Right renal pelvis (tissue), 4 donors: ENCODE measurements at regions not wholly inside any gene's neighbourhood (a gene's known extent, or its start where the extent isn't known, plus 50 kb on each side); places are given as distances from the start of the nearest gene placed in this dataset.

Experiments
- DNase-seq, 4 donors: peaks; one replicate each; pipeline ENCODE4 v3.0.0-alpha.2; 2013; ENCODE audit warnings: low read depth in 4 of 4, low spot score in 3 of 4, missing footprints in 1 of 4

DNA sequence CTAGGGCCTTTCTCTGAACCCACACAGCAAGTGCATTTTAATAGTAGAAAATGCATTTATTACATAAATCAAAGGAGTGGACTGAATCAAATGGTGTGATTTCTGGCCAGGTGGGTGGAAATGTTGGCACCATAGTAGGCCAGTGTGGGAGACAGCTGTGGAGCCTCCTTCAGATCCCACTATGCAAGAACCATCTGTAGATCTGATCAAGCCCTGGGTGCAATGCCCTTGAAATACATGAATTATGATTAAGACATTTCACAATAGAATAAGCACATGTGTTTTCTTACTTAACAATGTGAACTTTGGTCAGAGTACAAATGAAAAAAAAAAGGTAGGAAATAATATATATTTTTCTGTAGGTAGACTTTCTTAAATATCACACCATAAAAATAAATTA lies 204.3 kb downstream of the PCDH7 start:
- DNase-seq = no peak

DNA sequence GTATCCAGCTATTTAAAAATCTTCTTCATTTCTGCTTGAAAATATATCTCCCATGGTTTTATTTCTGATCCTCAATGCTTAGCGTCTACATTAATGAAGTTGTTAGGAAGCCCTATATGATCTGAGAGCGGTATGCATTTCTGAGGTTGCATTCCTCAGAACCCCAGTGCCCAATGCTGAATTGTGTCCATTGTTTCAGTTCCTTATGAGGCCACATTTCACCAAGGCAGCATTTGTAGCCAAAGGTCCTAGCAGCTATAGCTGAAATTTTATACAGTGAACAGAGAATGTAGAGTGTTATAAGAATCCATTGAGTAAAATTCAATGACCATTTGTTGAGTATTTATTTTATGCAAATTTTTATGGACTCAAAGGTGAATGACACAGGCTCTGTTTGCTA lies 209.5 kb downstream of the PCDH7 start:
- no peak for DNase-seq

DNA sequence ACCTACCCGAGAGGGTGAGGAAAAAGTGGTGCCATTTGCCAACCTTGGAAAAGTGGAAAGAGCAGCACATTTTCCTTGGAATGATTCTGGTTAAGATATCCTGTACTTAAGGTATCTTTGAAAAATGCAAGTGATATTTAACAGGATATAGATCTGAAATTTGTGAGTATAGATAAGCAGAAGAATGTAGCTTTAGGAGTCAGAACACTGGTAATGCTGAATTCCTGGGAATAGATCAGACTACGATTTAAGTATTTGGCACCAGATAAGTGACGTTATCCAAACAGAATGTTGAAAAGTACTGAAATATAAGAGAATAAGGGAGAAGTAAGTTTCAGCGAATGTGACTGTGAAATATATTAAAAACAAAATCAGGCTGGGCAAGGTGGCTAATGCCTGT lies 210.1 kb downstream of the PCDH7 start:
- DNase-seq = no peak

DNA sequence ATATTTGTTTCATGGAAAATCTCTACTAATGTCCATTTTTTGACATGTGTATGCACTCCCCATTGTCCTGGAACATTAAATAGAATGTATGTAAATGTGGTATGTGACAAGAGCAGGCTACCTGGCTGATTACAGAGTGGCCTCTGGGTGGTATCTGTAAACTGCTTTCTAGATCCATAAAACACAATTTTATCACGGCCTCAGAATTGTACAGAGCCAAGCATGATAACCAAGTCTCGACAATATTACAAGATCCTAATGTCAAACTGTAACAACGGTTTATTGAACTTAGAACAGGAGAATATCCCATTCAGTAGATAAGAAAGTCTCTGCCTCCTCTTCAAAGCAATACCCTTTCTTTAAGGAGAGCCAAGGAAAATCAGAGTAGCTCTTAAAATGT lies 212.4 kb downstream of the PCDH7 start:
- DNase-seq = no peak

DNA sequence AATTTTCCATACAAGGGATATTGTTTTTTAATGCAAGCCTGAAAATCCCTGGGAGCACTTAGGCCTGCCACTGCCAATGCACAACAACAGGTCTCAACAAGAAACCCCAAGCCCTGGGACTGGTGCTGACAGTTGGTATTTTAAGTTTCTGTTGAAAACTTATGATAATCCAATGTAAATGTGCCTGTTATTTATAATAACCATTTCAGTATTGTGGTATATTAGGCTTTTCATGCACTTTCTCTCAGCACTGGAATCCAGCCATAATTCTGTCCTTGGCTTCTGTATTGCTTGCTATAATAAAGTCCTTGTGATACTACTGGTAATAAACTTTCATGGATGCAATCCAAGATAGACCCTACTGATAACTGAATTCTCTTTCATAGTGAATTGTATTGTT lies 218.9 kb downstream of the PCDH7 start:
- DNase-seq = no peak

GRCh38 chr4:30939684-30940083 lies 219.5 kb downstream of the PCDH7 start:
- DNase-seq = no peak

- DNase-seq = no peak
Observed at GRCh38 chr4:30941641-30942040, 221.5 kb downstream of the PCDH7 start.

GRCh38 chr4:30943356-30943755 lies 223.2 kb downstream of the PCDH7 start:
- DNase-seq = no peak

GRCh38 chr4:30945586-30945985 lies 225.4 kb downstream of the PCDH7 start:
- no peak for DNase-seq

DNA sequence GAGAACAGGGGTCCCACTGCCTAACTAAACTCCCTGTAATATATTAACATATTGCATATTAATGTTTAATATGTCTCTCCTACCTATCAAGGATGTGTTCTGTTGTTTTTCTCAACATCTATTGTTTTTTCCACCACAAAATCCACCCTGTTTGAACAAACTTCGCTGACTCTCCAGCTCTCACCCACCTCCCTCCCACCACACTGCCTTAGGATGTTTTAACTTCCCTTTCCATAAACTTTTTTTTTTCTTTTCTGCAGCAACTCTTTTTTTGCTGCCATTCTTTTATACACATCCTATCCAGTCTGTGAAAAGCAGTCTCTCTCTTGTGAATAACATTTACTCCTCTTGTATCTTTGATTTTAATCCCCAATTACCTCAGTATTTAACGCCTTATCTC lies 226.1 kb downstream of the PCDH7 start:
- no peak for DNase-seq

- no peak for DNase-seq
Observed at GRCh38 chr4:30948653-30949052, 228.5 kb downstream of the PCDH7 start.

- no peak for DNase-seq
Observed at GRCh38 chr4:30950737-30951136, 230.6 kb downstream of the PCDH7 start.

DNA sequence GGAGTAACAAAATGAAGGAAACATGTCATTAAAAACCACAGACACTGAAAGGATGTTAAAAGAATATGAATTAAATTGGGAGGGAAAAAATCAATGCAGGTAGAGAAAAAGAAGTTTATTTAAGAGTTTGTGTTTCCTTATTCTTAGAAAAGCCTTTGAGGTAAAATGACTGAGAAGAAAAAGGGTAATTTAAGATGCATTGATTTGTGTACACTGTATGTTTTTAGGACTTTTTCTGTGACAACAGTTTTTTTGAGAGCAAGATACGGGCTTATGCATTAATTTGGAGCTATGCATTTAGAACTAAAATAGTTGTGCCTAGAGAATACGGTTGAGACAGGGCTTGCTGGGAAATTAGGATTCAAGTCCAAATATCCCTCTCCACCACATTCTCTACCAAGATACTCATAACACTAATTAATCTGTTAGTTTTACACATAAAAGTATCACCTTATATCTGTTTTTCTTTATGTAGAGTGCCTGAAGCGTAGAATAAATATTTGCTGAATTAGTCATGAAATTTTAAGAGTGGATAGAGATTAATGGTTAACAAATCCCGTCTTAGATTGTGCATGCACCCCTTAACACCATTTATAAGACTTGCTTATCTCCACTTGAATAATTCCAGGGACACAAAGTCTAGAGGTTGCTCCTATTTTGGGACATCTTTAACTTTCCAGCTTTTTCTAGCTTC lies 232.5 kb downstream of the PCDH7 start:
- no peak for DNase-seq

- no peak for DNase-seq
Observed at GRCh38 chr4:30953799-30954198, 233.6 kb downstream of the PCDH7 start.

DNA sequence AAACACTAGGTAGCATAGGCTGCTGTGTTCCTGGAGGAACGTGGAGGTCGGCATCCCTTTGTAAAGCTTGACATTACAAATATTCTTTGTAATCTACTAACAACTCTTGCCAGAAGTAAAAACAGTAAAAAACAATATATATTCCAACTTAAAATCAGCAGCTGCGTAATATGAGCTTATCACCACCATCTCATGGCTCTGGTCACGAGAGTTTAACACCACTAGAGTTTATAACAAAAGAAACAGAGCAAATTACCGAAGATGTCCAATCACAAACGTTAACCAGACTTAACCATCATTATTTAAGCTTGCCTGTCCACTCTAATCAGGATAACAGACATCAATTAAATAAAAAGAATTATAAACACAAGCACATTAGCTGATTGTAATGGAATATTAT lies 236.7 kb downstream of the PCDH7 start:
- DNase-seq = no peak

DNA sequence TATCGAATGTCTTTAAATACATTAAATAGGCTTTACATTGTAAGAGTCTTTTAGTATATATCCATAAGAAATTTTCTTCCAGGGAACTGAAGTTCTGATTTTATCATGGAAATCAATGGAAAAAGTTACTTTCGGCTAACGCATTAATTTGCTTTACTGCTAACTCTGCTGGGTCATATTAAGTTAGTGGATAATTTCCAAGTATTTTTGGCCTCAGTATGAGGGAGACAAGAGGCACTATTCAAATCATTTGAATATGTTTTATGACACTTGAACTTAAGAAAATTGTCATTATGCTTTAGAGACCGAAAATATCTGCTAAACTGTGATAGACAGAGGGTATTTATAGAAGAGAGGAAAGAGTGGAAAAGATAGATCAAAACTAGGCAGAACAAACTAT lies 237.5 kb downstream of the PCDH7 start:
- no peak for DNase-seq

- DNase-seq = no peak
Observed at GRCh38 chr4:30959781-30960485, 239.8 kb downstream of the PCDH7 start.

DNA sequence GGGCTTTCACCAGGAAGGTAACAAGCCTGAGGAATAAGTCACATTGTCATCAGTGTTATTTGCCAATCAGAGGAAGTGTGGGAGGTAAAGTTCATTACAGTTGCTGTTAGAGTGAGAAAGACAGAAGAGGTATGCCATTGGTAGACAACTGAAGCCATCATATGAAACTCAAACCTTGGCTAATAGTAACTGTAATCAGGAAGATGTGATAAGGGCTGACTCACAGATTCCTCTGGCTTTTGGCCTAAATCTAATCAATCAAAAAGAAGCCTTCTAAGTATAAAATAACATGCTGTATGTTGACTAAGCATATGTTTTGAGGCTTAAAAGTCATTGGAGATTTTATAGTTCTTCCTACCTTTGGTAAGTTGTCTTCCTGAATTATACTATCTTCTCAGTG lies 242.8 kb downstream of the PCDH7 start:
- DNase-seq = no peak

GRCh38 chr4:30968926-30969325 lies 248.8 kb downstream of the PCDH7 start:
- DNase-seq = no peak

DNA sequence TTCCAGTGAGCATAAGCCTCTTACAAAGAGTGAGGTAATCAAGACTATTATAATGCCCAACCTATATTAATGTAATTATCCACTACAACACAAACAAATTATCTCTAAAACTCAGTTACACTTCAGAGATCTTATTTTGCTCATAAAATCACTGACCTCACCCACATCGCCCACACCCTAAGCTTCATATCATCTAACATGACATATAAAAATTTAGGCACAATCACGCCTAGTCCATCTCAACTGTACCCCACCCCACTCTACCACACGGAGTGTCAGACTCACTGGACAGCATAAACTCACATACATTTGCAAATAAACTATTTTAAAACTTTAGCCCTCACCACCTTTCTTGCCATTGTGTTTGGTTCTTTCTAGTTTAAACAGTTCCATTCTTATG lies 252.4 kb downstream of the PCDH7 start:
- DNase-seq = no peak

DNA sequence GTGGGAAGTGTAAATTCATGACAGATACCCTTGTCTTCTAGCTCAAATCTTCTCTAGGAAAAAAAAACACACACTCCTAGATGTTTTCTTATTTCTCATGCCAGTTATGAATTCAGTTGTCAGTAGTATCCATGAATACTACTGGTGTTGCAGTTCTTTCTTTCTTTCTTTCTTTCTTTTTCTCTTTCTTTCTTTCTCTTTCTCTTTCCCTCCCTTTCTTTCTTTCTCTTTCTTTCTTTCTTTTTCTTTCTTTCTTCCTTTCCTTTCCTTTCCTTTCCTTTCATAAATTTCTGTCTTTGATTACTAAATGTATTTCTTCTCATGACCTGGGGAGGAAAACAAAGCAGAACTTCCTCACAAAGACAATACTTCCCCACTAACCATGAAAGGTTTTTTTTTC lies 253.8 kb downstream of the PCDH7 start:
- no peak for DNase-seq

DNA sequence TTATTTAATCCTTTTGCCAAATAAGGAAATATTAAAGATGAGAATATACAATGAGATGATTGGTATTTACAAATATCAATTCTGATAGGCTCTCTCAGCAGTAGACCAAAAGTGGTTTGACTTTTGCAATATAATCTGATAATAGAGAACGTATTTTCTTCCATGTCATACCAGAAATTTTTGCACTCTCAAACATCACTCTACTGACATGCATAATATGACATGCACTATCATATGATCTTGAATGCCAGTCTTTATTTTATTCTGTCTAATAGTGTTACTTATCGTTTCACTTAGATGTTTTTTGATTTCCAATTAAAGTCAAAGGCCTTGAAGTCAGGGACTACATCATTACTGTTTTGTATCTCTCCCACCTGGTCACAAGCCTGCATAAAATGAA lies 259.2 kb downstream of the PCDH7 start:
- no peak for DNase-seq

DNA sequence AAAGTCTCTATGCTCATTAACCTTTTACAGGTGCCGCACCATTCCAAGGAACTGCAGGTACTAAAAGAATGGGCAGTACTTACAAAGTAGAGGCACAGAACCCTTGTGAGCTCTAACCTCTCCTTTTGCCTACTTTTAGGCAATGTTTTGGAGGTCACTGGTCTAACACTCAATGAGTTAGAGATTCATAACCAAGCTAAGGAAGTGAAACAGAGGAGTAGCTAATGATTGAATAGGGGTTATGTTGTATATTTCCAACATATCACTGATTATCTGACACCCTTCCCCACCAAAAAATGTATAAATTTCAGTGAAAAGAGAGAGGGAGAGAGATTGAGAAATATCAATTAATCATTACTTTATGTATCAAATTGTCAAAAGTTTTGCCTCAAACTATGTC lies 269.3 kb downstream of the PCDH7 start:
- no peak for DNase-seq
